Stimulated activated naive B cell treated with anti-CD40 and anti-IgM and Interleukin-4, amounts not matched to agents 10 μg/mL and 1 μg/mL and 100 μg/mL, for 72 hours (primary cell): ENCODE measurements at regions not wholly inside any gene's neighbourhood (a gene's known extent, or its start where the extent isn't known, plus 50 kb on each side); places are given as distances from the start of the nearest gene placed in this dataset.

Experiments used
- ATAC-seq, 2 donors: fragments of 150-1000 bp; cut with Tn5 transposase; replicated peaks; 2 replicates each; pipeline ENCODE4 v1.10.0; 2021; ENCODE audit warnings: moderate library complexity in 1 of 2
- DNase-seq: peaks from one replicate; pipeline ENCODE4 v3.0.0; 2021
- H3K27ac Mint-ChIP-seq: one replicate; pipeline ENCODE4 v1.8.0; 2022; ENCODE audit warnings: mild to moderate bottlenecking, mixed read lengths
- H3K27me3 Mint-ChIP-seq, 2 donors: one replicate each; pipeline ENCODE4 v1.8.0; 2022; ENCODE audit warnings: mixed read lengths in 2 of 2
- H3K36me3 Mint-ChIP-seq, 2 donors: one replicate each; pipeline ENCODE4 v1.8.0; 2022; ENCODE audit warnings: mixed read lengths in 2 of 2, mild to moderate bottlenecking in 1 of 2
- H3K4me1 Mint-ChIP-seq, 2 donors: one replicate each; pipeline ENCODE4 v1.8.0; 2022; ENCODE audit warnings: mixed read lengths in 2 of 2, mild to moderate bottlenecking in 1 of 2
- H3K4me3 Mint-ChIP-seq, 2 donors: one replicate each; pipeline ENCODE4 v1.8.0; 2022; ENCODE audit warnings: mild to moderate bottlenecking in 2 of 2, mixed read lengths in 2 of 2, moderate library complexity in 1 of 2
- H3K9me3 Mint-ChIP-seq, 2 donors: one replicate each; pipeline ENCODE4 v1.8.0; 2022; ENCODE audit warnings: mixed read lengths in 2 of 2, mild to moderate bottlenecking in 1 of 2

- Mint-ChIP-seq H3K27me3 (no peaks in the 10 kb centered on the region), H3K4me1 (peaks cover 0 to 6% of the 10 kb centered on the region in 2 donors), H3K36me3 (no peaks in the 10 kb centered on the region), H3K27ac (no peak overlapping the region), H3K9me3 (peaks cover 1 to 4% of the 10 kb centered on the region in 2 donors), H3K4me3 (no peak overlapping the region)
- ATAC-seq, result no peak
- DNase-seq, result no peak
Measured at GRCh38 chr2:156647377-156648010, 211.3 kb downstream of the GPD2 start.

DNA sequence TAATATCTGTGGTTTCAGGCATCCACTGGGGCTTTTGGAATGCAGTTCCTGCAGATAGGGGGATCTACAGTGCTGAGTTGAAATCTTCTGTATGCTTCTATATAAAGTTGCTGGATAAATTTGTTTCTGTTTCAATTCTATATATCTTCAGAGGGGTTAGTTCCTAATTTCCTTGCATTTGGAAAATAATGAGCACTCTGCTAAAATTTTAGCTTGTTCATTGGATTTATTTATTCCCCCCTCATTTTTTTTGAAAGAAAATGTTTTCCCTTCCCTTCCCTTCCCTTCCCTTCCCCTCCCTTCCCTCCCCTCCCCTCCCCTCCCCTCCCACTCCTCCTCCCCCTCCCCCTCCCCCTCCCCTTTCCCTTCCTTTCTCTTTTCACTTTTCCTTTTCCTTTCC is 212.3 kb downstream of the GPD2 start:
- no peak for DNase-seq
- Mint-ChIP-seq H3K9me3 (peaks cover 1 to 4% of the 10 kb centered on the region in 2 donors), H3K27ac (no peak overlapping the region), H3K27me3 (no peaks in the 10 kb centered on the region), H3K36me3 (no peaks in the 10 kb centered on the region), H3K4me3 (no peak overlapping the region), H3K4me1 (peaks cover 0 to 6% of the 10 kb centered on the region in 2 donors)
- no peak for ATAC-seq

- ATAC-seq (no peak), DNase-seq (no peak)
- Mint-ChIP-seq H3K9me3 (peaks cover 1 to 4% of the 10 kb centered on the region in 2 donors), H3K4me3 (no peak overlapping the region), H3K36me3 (no peaks in the 10 kb centered on the region), H3K27ac (no peak overlapping the region), H3K4me1 (peaks cover 0 to 6% of the 10 kb centered on the region in 2 donors), H3K27me3 (no peaks in the 10 kb centered on the region)
Measured at GRCh38 chr2:156649596-156649995, 213.4 kb downstream of the GPD2 start.

- H3K27me3 Mint-ChIP-seq, result peaks cover 0 to 4% of the 10 kb centered on the region in 2 donors
- H3K27ac Mint-ChIP-seq, result no peak overlapping the region
- no peak for DNase-seq
- peaks cover 0 to 6% of the 10 kb centered on the region in 2 donors for H3K4me1 Mint-ChIP-seq
- H3K4me3 Mint-ChIP-seq, result no peak overlapping the region
- no peaks in the 10 kb centered on the region for H3K9me3 Mint-ChIP-seq
- no peak for ATAC-seq
- H3K36me3 Mint-ChIP-seq, result no peaks in the 10 kb centered on the region
Measured at GRCh38 chr2:156652691-156653090, 216.5 kb downstream of the GPD2 start.

DNA sequence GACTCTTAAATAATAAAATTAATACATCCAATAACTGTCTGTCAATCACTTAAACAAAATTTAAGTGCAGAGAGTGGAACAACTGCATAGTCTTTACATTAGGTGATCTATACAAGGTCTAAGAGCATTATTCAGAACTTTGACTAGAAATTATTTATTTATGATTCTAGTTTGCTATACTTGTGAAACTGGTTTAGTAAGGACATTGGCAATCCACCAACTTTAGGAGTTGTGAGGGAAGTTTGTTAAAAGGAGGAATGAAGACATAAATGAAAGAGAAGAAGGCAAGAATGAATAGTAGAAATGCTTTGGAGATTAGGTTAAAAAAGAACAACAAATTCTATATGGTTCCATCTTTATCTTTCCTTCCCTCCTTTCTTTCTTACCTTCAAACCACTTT is 217.5 kb downstream of the GPD2 start:
- ATAC-seq, result no peak
- Mint-ChIP-seq H3K4me1 (peaks cover 0 to 6% of the 10 kb centered on the region in 2 donors), H3K4me3 (no peak overlapping the region), H3K36me3 (no peaks in the 10 kb centered on the region), H3K9me3 (no peaks in the 10 kb centered on the region), H3K27ac (no peak overlapping the region), H3K27me3 (peaks cover 0 to 4% of the 10 kb centered on the region in 2 donors)
- DNase-seq, result no peak

DNA sequence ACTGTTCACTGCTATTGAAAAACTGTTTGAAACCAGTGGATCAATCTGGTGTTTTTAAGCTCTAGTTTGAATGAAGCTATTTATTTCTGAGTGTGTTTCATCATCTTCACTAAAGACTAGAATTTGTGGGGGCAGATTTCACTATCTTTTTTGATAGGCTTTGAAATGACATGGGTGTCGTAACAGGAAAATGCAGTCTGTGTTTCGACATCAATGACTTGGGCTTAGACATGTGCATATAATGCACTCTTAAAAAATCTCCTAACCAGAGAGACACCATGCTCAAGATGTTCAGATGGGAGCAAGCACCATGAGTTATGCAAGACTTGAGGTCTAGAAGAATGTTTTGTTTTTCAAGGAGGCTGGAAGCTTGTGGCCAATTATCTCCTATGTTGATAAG is 221.6 kb downstream of the GPD2 start:
- H3K9me3 Mint-ChIP-seq, result no peaks in the 10 kb centered on the region
- H3K27me3 Mint-ChIP-seq, result peaks cover 0 to 4% of the 10 kb centered on the region in 2 donors
- H3K4me3 Mint-ChIP-seq, result no peak overlapping the region
- DNase-seq (no peak), ATAC-seq (no peak)
- H3K27ac Mint-ChIP-seq, result no peak overlapping the region
- H3K36me3 Mint-ChIP-seq, result no peaks in the 10 kb centered on the region
- H3K4me1 Mint-ChIP-seq, result no peaks in the 10 kb centered on the region

DNA sequence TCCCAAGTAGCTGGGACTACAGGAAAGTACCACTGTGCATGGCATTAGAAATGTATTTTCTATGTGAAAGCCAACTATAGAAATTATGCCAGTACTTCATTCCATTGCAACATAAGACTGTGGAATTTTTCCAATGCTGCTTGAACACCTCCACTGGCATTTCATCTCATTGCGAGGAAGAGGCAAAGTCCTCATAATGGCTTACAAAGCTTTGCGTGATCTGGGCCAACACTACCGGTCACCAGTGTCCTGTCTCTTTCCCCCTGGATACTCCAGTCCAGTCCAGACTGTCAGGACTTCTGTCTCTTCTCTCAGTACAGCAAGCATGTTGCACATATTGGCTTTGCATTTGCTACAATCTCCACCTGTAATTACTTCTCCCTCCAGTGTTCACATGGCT is 223.5 kb downstream of the GPD2 start:
- Mint-ChIP-seq H3K4me3 (no peak overlapping the region), H3K27ac (no peak overlapping the region), H3K4me1 (no peaks in the 10 kb centered on the region), H3K27me3 (peaks cover 0 to 4% of the 10 kb centered on the region in 2 donors), H3K9me3 (no peaks in the 10 kb centered on the region), H3K36me3 (no peaks in the 10 kb centered on the region)
- DNase-seq (no peak), ATAC-seq (no peak)

DNA sequence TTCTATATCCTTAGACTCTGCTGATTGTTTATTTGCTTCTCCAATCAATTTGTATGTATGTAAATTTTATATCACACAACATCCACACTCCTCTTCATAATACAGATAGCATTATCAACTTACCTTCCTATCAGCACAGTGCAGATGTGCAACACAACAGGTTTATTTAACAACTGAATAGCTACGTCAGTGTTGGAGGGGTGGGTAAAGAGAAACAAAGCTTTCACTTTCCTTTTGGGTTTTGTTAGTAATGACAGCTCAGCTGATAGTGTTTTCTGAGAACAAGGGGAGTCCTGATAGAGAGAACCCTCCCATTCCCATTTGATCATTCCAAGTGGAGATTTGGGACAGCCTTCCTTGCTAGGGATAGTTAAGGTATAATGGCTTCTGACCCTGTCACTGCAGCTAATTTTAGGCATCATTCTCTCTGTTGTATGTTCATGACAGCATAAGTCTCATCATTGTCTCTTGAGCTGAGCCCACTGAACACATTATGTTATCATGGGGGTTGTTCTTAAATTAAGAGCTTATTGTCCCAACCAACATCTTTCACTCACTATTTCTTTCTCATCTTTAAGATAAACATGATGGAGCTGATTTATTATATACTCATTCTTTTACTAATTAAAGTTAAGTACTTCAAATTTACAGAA is 227.7 kb downstream of the GPD2 start:
- H3K4me1 Mint-ChIP-seq, result no peaks in the 10 kb centered on the region
- peaks cover 0 to 1% of the 10 kb centered on the region in 2 donors for H3K9me3 Mint-ChIP-seq
- no peaks in the 10 kb centered on the region for H3K27me3 Mint-ChIP-seq
- H3K4me3 Mint-ChIP-seq, result no peak overlapping the region
- no peaks in the 10 kb centered on the region for H3K36me3 Mint-ChIP-seq
- H3K27ac Mint-ChIP-seq, result no peak overlapping the region
- ATAC-seq (no peak), DNase-seq (no peak)

DNA sequence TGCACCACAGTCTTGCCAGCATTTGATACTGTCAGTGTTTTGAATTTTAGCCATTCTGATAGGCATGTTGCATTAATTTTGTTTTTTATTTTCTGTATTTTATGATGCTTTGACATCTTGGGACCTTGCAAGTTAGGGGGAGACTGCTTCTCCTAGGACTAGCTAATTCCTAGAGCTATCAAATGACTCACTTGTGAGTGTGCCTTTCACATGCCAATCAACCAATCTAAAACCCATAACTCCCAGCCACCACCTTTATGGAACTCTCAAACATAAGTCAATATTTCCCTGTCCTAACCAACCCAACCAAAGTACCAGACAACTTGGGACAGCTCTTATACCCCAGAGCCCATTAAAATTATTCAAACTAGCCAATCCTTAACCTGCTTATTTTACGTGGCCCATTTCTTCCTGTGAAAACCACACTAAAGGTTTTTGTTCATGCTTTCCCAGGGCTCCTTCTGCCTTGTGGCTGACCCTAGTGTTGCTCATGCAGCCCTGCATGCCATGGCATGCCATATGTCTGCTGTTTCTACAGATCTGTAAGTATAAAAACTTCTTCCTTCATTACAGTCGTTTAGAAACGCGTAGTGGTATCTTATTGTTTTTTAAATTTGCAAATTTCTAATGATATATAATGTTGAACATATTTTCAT is 230.1 kb downstream of the GPD2 start:
- no peak for ATAC-seq
- Mint-ChIP-seq H3K4me3 (no peak overlapping the region), H3K27ac (no peak overlapping the region)

DNA sequence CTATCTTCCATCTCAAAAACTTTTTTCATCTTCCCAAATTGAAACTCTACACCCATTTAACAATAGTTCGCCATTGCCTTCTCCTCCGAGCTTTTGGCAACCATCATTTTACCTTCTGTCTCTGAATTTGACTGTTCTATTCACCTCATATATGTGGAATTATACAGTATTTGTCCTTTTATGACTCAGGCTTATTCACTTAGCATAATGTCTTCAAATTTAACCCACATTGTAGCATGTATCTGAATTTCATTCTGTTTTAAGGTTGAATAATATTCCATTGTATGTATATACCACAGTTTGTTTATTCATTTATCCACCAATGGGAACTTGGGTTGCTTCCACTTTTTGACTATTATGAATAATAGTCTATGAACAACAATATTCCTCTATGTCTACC is 233.9 kb downstream of the GPD2 start:
- Mint-ChIP-seq H3K4me1 (no peaks in the 10 kb centered on the region), H3K9me3 (peaks cover 0 to 1% of the 10 kb centered on the region in 2 donors), H3K36me3 (no peaks in the 10 kb centered on the region), H3K27ac (no peak overlapping the region), H3K4me3 (no peak overlapping the region), H3K27me3 (no peaks in the 10 kb centered on the region)
- ATAC-seq (no peak), DNase-seq (no peak)

More for the DNA sequence above, 230.1 kb downstream of the GPD2 start:
- no peak for DNase-seq
- Mint-ChIP-seq H3K27me3 (no peaks in the 10 kb centered on the region), H3K4me1 (no peaks in the 10 kb centered on the region), H3K36me3 (no peaks in the 10 kb centered on the region), H3K9me3 (peaks cover 0 to 1% of the 10 kb centered on the region in 2 donors)

- DNase-seq (no peak), ATAC-seq (no peak)
- peaks cover 0 to 1% of the 10 kb centered on the region in 2 donors for H3K9me3 Mint-ChIP-seq
- H3K27me3 Mint-ChIP-seq, result no peaks in the 10 kb centered on the region
- H3K4me1 Mint-ChIP-seq, result no peaks in the 10 kb centered on the region
- H3K36me3 Mint-ChIP-seq, result no peaks in the 10 kb centered on the region
- no peak overlapping the region for H3K4me3 Mint-ChIP-seq
- no peak overlapping the region for H3K27ac Mint-ChIP-seq
Measured at GRCh38 chr2:156671706-156672361, 235.7 kb downstream of the GPD2 start.

DNA sequence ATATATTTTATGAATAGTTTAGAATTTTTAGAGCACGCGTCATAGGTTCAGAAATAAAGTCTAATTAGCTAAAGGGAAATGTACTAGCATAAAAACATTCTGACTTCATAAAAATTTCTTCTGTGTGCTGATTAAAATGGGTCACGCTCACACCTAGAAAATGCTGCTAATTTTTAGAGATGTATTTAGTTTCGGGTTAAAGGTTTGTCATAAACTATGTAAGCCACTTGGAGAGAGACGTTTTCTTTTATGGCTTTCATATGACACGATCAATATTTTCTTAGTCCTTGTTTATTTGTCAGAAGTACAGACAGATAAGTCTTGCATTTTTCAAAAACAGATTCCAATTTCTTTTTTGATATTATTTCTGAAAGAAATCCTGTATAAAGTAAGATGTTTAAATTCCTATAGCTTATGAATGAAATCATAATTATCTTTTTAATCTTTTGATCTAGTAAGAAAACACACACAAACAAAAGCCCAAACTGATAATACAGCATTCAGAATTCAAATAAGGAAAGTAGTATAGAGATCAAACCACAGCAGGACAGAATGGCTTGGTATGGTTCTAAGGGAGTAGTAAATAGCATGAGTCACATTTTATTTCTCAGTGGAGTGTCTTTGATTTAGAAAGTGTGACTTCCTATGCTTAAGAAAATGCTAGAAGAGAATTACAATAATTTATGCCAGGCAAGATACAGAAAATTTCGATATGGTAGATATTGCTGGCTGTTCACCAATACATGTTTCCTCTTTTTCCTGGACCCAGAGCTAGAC is 236.6 kb downstream of the GPD2 start:
- Mint-ChIP-seq H3K27me3 (no peaks in the 10 kb centered on the region), H3K9me3 (no peaks in the 10 kb centered on the region), H3K36me3 (no peaks in the 10 kb centered on the region), H3K4me1 (no peaks in the 10 kb centered on the region), H3K4me3 (no peak overlapping the region), H3K27ac (no peak overlapping the region)
- no peak for DNase-seq
- ATAC-seq, result no peak

- Mint-ChIP-seq H3K27me3 (no peaks in the 10 kb centered on the region), H3K36me3 (no peaks in the 10 kb centered on the region), H3K27ac (no peak overlapping the region), H3K9me3 (no peaks in the 10 kb centered on the region), H3K4me1 (no peaks in the 10 kb centered on the region), H3K4me3 (no peak overlapping the region)
- DNase-seq (no peak), ATAC-seq (no peak)
Measured at GRCh38 chr2:156673333-156673615, 237.1 kb downstream of the GPD2 start.

DNA sequence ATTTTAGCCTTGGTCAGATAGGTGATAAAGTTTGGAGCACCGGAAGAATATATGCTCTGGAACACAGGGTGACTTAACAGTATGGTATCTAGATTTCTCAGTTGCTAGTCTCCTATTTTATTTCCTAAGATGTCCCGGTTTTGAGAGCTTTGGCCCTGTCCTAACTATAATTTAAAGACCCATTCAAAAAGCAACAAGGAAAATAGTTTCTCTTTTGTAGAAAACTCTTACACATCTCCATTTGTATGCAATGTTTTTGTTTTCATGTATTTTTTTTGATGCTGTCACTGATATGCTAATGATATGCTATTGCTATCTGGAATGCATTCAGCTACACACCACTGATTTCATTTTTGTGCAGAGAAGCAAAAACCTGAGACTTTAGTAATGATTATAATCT is 237.8 kb downstream of the GPD2 start:
- Mint-ChIP-seq H3K4me3 (no peak overlapping the region), H3K27ac (no peak overlapping the region), H3K27me3 (no peaks in the 10 kb centered on the region), H3K4me1 (no peaks in the 10 kb centered on the region), H3K36me3 (no peaks in the 10 kb centered on the region), H3K9me3 (no peaks in the 10 kb centered on the region)
- DNase-seq (no peak), ATAC-seq (no peak)
